Mammary epithelial cell (primary cell): ENCODE measurements at regions not wholly inside any gene's neighbourhood (a gene's known extent, or its start where the extent isn't known, plus 50 kb on each side); places are given as distances from the start of the nearest gene placed in this dataset.

Experiments
- CTCF ChIP-seq, 2 donors: IDR thresholded peaks in 1 of 2; conservative IDR thresholded peaks in 1 of 2; 2 replicates each; pipeline ENCODE4 v1.5.1; 2011 to 2012; ENCODE audit warnings: inconsistent platforms in 2 of 2, low read length in 2 of 2, mild to moderate bottlenecking in 2 of 2, control low read depth in 1 of 2, low read depth in 1 of 2; ENCODE audit not compliant: insufficient read depth in 1 of 2; ENCODE audit errors: extremely low read depth in 1 of 2
- EZH2 ChIP-seq: IDR thresholded peaks from 2 replicates; pipeline ENCODE4 v1.6.1; 2012; ENCODE audit warnings: low read length, inconsistent platforms, borderline replicate concordance

GRCh38 chrX:39065051-39065871, 264.0 kb downstream of the MID1IP1 start:
- TF ChIP-seq CTCF (conservative IDR thresholded peaks at IDR 0.05 in 1 of 2, IDR thresholded peaks at IDR 0.05 in 1 of 2; ENCODE audit: extremely low read depth in 1 of 2, insufficient read depth in 1 of 2, low read depth in 1 of 2, low read length in 2 of 2) (no peak), EZH2 (no peak)
